22Rv1 (cell line): ENCODE measurements at regions not wholly inside any gene's neighbourhood (a gene's known extent, or its start where the extent isn't known, plus 50 kb on each side); places are given as distances from the start of the nearest gene placed in this dataset.

Experiments used
- CTCF ChIP-seq: fragments of 450-650 bp; IDR thresholded peaks from 2 replicates; pipeline ENCODE4 v1.5.1; 2017; ENCODE audit warnings: mild to moderate bottlenecking
- ZFX ChIP-seq: fragments of 450-650 bp; IDR thresholded peaks from 2 replicates; pipeline ENCODE4 v1.6.1; 2017; ENCODE audit warnings: antibody characterized with exemption, borderline replicate concordance

GRCh38 chr19:34049944-34050343 lies 122.4 kb upstream of the LSM14A start:
- TF ChIP-seq ZFX (no peak), CTCF (no peak)
